Testis (tissue), 2 donors: ENCODE measurements at regions not wholly inside any gene's neighbourhood (a gene's known extent, or its start where the extent isn't known, plus 50 kb on each side); places are given as distances from the start of the nearest gene placed in this dataset.

ENCODE experiments used
- CTCF ChIP-seq, 3 experiments: fragments of 450-650 bp in 2 of 3; fragments of 200-600 bp in 1 of 3; sonication (generic) in 1 of 3; IDR thresholded peaks; one replicate each; pipeline ENCODE4 v1.5.1; 2016 to 2019; ENCODE audit warnings: antibody characterized with exemption in 3 of 3, mild to moderate bottlenecking in 2 of 3, moderate library complexity in 1 of 3
- POLR2A ChIP-seq: fragments of 450-650 bp; IDR thresholded peaks from one replicate; pipeline ENCODE4 v1.6.1; 2017; ENCODE audit warnings: antibody characterized with exemption, mild to moderate bottlenecking, moderate library complexity

- TF ChIP-seq CTCF (IDR thresholded peaks at IDR 0.05) = no peak
- TF ChIP-seq POLR2A = no peak
Observed at GRCh38 chr3:159030138-159030670, 228.3 kb downstream of the MFSD1 start.
